Mesendoderm (in vitro differentiated cells): ENCODE measurements at regions not wholly inside any gene's neighbourhood (a gene's known extent, or its start where the extent isn't known, plus 50 kb on each side); places are given as distances from the start of the nearest gene placed in this dataset.

Experiments
- DNase-seq: peaks from one replicate; pipeline ENCODE4 v3.0.0; 2013
- H2AK5ac ChIP-seq: 2 replicates; pipeline ENCODE4 v1.6.1; 2013; ENCODE audit warnings: low read length, inconsistent platforms
- H2BK120ac ChIP-seq: 2 replicates; pipeline ENCODE4 v1.6.1; 2013; ENCODE audit warnings: low read depth, mild to moderate bottlenecking, low read length, moderate library complexity, mixed read lengths
- H2BK15ac ChIP-seq: replicated peaks from 2 replicates; pipeline ENCODE4 v1.6.1; 2013; ENCODE audit warnings: low read depth, mild to moderate bottlenecking, moderate library complexity
- H2BK5ac ChIP-seq: 2 replicates; pipeline ENCODE4 v1.6.1; 2013; ENCODE audit warnings: low read length, inconsistent platforms
- H3K18ac ChIP-seq: 2 replicates; pipeline ENCODE4 v1.6.1; 2013; ENCODE audit warnings: mild to moderate bottlenecking, low read length, mixed read lengths
- H3K23ac ChIP-seq: one replicate; pipeline ENCODE4 v1.6.1; 2013; ENCODE audit warnings: low read length
- H3K27ac ChIP-seq: 2 replicates; pipeline ENCODE4 v1.5.1; 2013; ENCODE audit warnings: low read depth, mild to moderate bottlenecking, inconsistent platforms, low read length, moderate library complexity
- H3K27me3 ChIP-seq: 2 replicates; pipeline ENCODE4 v1.6.1; 2013; ENCODE audit warnings: low read length, control low read depth, mild to moderate bottlenecking, inconsistent platforms; ENCODE audit not compliant: insufficient read depth, poor library complexity
- H3K36me3 ChIP-seq: 2 replicates; pipeline ENCODE4 v1.6.1; 2013; ENCODE audit warnings: low read length, inconsistent platforms; ENCODE audit not compliant: control insufficient read depth, insufficient read depth
- H3K4ac ChIP-seq: one replicate; pipeline ENCODE4 v1.6.1; 2013; ENCODE audit warnings: low read depth, mild to moderate bottlenecking, low read length, moderate library complexity
- H3K4me1 ChIP-seq: 2 replicates; pipeline ENCODE4 v1.6.1; 2013; ENCODE audit warnings: low read depth, low read length, inconsistent platforms; ENCODE audit not compliant: control insufficient read depth
- H3K4me2 ChIP-seq: 2 replicates; pipeline ENCODE4 v1.6.1; 2013; ENCODE audit warnings: low read length
- H3K4me3 ChIP-seq: 2 replicates; pipeline ENCODE4 v1.5.1; 2013; ENCODE audit warnings: mild to moderate bottlenecking, low read length
- H3K56ac ChIP-seq: one replicate; pipeline ENCODE4 v1.6.1; 2013; ENCODE audit warnings: low read length
- H3K79me1 ChIP-seq: 2 replicates; pipeline ENCODE4 v1.6.1; 2013; ENCODE audit warnings: low read length, inconsistent platforms
- H3K79me2 ChIP-seq: 2 replicates; pipeline ENCODE4 v1.6.1; 2013; ENCODE audit warnings: mild to moderate bottlenecking, low read length; ENCODE audit not compliant: control insufficient read depth, insufficient read depth
- H3K9ac ChIP-seq: 2 replicates; pipeline ENCODE4 v1.6.1; 2013; ENCODE audit warnings: low read length, inconsistent platforms
- H4K5ac ChIP-seq: one replicate; pipeline ENCODE4 v1.6.1; 2013; ENCODE audit warnings: low read length
- H4K8ac ChIP-seq: one replicate; pipeline ENCODE4 v1.6.1; 2013; ENCODE audit warnings: low read depth, mild to moderate bottlenecking, control low read depth, low read length, moderate library complexity
- WGBS: extraction: QIAGEN DNeasy Blood & Tissue Kit; methylation state at CpG from one replicate; pipeline ENCODE4 v1.1.7; 2013; ENCODE audit warnings: low lambda C conversion rate, missing lambda C conversion rate; ENCODE audit not compliant: insufficient coverage; ENCODE audit errors: extremely low coverage; 5-methylcytosine and 5-hydroxymethylcytosine counted together

DNA sequence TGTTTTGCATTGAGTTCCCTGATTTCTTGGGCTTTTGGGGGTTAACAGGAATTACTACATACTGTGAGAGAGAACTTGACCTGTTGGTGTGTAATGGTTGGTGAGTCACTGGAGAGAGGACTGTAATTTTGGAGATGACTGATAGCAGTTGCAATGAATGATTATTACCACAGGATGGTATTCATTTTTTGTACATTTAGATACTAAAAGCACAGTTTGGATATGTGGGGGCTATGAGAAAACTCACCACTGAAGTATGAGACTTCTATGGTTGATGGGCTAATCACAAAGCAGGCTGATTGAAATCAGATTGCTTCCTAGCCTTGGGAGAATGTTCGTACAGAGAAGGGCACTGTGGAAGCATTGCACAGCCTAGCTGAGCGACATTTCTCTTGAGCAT lies 1571.3 kb upstream of the PRMT6 start:
- no peak overlapping the region for H3K4me2 ChIP-seq
- no peak overlapping the region for H2AK5ac ChIP-seq
- no peak overlapping the region for H3K4ac ChIP-seq
- no peak overlapping the region for H2BK5ac ChIP-seq
- no peak overlapping the region for H2BK15ac ChIP-seq
- no peak for DNase-seq
- no peaks in the 10 kb centered on the region for H3K36me3 ChIP-seq
- H3K9ac ChIP-seq, result no peak overlapping the region
- no peak overlapping the region for H3K18ac ChIP-seq
- H3K23ac ChIP-seq, result no peak overlapping the region
- no peak overlapping the region for H4K8ac ChIP-seq
- H3K56ac ChIP-seq, result no peak overlapping the region
- H3K4me3 ChIP-seq, result no peak overlapping the region
- no peaks in the 10 kb centered on the region for H3K27me3 ChIP-seq
- H3K27ac ChIP-seq, result no peak overlapping the region
- no peaks in the 10 kb centered on the region for H3K4me1 ChIP-seq
- no CpG with 5 or more reads among the region's 2 CpGs for WGBS
- no peaks in the 10 kb centered on the region for H3K79me2 ChIP-seq
- H3K79me1 ChIP-seq, result no peaks in the 10 kb centered on the region
- H4K5ac ChIP-seq, result no peak overlapping the region
- H2BK120ac ChIP-seq, result no peak overlapping the region

GRCh38 chr1:105492921-105493320 lies 1563.6 kb upstream of the PRMT6 start:
- no peak overlapping the region for H3K4me3 ChIP-seq
- no peaks in the 10 kb centered on the region for H3K27me3 ChIP-seq
- no peak overlapping the region for H3K56ac ChIP-seq
- H3K79me2 ChIP-seq, result no peaks in the 10 kb centered on the region
- no peak overlapping the region for H2BK120ac ChIP-seq
- DNase-seq, result no peak
- no peak overlapping the region for H4K5ac ChIP-seq
- no CpG with 5 or more reads among the region's 4 CpGs for WGBS
- H3K9ac ChIP-seq, result no peak overlapping the region
- H3K23ac ChIP-seq, result no peak overlapping the region
- H4K8ac ChIP-seq, result no peak overlapping the region
- no peaks in the 10 kb centered on the region for H3K79me1 ChIP-seq
- H2BK15ac ChIP-seq, result no peak overlapping the region
- H2BK5ac ChIP-seq, result no peak overlapping the region
- no peak overlapping the region for H3K18ac ChIP-seq
- H3K4me2 ChIP-seq, result no peak overlapping the region
- no peak overlapping the region for H3K4ac ChIP-seq
- H2AK5ac ChIP-seq, result no peak overlapping the region
- H3K27ac ChIP-seq, result no peak overlapping the region
- H3K4me1 ChIP-seq, result no peaks in the 10 kb centered on the region
- no peaks in the 10 kb centered on the region for H3K36me3 ChIP-seq

GRCh38 chr1:105516068-105516467 lies 1540.4 kb upstream of the PRMT6 start:
- no peak overlapping the region for H3K56ac ChIP-seq
- no peak overlapping the region for H3K4me3 ChIP-seq
- no peak overlapping the region for H3K23ac ChIP-seq
- no peak overlapping the region for H3K9ac ChIP-seq
- no CpG with 5 or more reads among the region's 1 CpG for WGBS
- no peak overlapping the region for H2BK120ac ChIP-seq
- H3K4me1 ChIP-seq, result no peaks in the 10 kb centered on the region
- no peak for DNase-seq
- no peak overlapping the region for H3K27ac ChIP-seq
- H3K4me2 ChIP-seq, result no peak overlapping the region
- H2AK5ac ChIP-seq, result no peak overlapping the region
- no peak overlapping the region for H2BK15ac ChIP-seq
- H2BK5ac ChIP-seq, result no peak overlapping the region
- no peaks in the 10 kb centered on the region for H3K79me2 ChIP-seq
- no peaks in the 10 kb centered on the region for H3K27me3 ChIP-seq
- no peaks in the 10 kb centered on the region for H3K36me3 ChIP-seq
- H3K79me1 ChIP-seq, result no peaks in the 10 kb centered on the region
- no peak overlapping the region for H3K4ac ChIP-seq
- no peak overlapping the region for H4K8ac ChIP-seq
- H3K18ac ChIP-seq, result no peak overlapping the region
- no peak overlapping the region for H4K5ac ChIP-seq

DNA sequence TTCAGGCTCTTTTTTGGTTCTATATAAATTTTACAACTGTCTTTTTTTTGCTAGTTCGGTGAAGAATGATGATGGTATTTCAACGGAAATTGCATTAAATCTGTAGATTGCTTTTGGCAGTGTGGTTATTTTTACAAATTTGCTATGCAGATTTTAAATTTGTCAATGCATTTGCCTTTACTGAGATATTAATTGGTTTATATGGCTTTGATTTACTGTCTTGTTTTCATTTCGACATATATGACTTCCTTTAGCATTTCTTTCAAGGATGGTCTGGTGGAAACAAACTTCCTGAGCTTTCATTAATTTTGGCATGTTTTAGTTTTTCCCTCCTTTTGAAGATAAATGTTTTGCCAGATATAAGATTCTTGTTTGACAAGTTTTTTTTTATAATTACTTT lies 1522.5 kb upstream of the PRMT6 start:
- Histone ChIP-seq H3K9ac (no peak overlapping the region), H2BK120ac (no peak overlapping the region), H3K4ac (no peak overlapping the region), H2BK5ac (no peak overlapping the region), H3K27ac (no peak overlapping the region), H2AK5ac (no peak overlapping the region), H3K4me1 (no peaks in the 10 kb centered on the region), H3K79me1 (no peaks in the 10 kb centered on the region), H3K56ac (no peak overlapping the region), H4K8ac (no peak overlapping the region), H3K23ac (no peak overlapping the region), H3K4me2 (no peak overlapping the region), H2BK15ac (no peak overlapping the region), H3K4me3 (no peak overlapping the region), H3K27me3 (no peaks in the 10 kb centered on the region), H4K5ac (no peak overlapping the region), H3K79me2 (no peaks in the 10 kb centered on the region), H3K36me3 (no peaks in the 10 kb centered on the region), H3K18ac (no peak overlapping the region)
- WGBS, result no CpG with 5 or more reads among the region's 3 CpGs
- DNase-seq, result no peak

GRCh38 chr1:105544475-105544874 lies 1512.0 kb upstream of the PRMT6 start:
- Histone ChIP-seq H3K4me2 (no peak overlapping the region), H3K4ac (no peak overlapping the region), H2BK120ac (no peak overlapping the region), H3K79me1 (no peaks in the 10 kb centered on the region), H4K8ac (no peak overlapping the region), H3K56ac (no peak overlapping the region), H3K18ac (no peak overlapping the region), H2BK15ac (no peak overlapping the region), H3K27ac (no peak overlapping the region), H3K23ac (no peak overlapping the region), H2BK5ac (no peak overlapping the region), H3K27me3 (no peaks in the 10 kb centered on the region), H2AK5ac (no peak overlapping the region), H3K9ac (no peak overlapping the region), H3K79me2 (no peaks in the 10 kb centered on the region), H3K4me3 (no peak overlapping the region), H3K4me1 (no peaks in the 10 kb centered on the region), H3K36me3 (no peaks in the 10 kb centered on the region), H4K5ac (no peak overlapping the region)
- no peak for DNase-seq
- WGBS, result no CpG with 5 or more reads among the region's 1 CpG

DNA sequence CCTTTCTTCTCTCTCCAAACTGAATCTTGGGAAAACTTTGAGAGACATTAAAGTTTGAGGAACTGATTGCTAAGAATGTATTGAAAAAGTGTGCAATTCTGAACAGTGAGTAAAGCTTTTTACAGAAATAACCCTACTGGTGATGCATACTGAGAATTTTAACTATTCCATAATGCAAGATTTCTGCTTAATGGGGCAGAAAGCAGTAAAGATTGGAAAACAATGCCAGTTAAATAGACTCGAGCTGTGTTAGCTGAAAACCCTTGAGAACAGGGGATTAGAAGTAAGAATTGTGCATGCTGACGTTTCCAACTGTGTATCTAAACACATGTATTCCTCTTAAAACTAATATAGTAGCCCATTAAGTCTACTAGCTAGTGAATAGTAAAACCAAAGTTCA lies 1500.2 kb upstream of the PRMT6 start:
- H3K4ac ChIP-seq, result no peak overlapping the region
- H2BK120ac ChIP-seq, result no peak overlapping the region
- no peak overlapping the region for H4K5ac ChIP-seq
- no peak overlapping the region for H2AK5ac ChIP-seq
- H3K4me2 ChIP-seq, result no peak overlapping the region
- H2BK5ac ChIP-seq, result no peak overlapping the region
- no peak overlapping the region for H3K23ac ChIP-seq
- no peak overlapping the region for H3K27ac ChIP-seq
- H2BK15ac ChIP-seq, result no peak overlapping the region
- DNase-seq, result no peak
- H3K27me3 ChIP-seq, result no peaks in the 10 kb centered on the region
- H3K56ac ChIP-seq, result no peak overlapping the region
- no peak overlapping the region for H4K8ac ChIP-seq
- no peaks in the 10 kb centered on the region for H3K79me2 ChIP-seq
- H3K36me3 ChIP-seq, result no peaks in the 10 kb centered on the region
- WGBS, result no CpG with 5 or more reads among the region's 2 CpGs
- H3K79me1 ChIP-seq, result no peaks in the 10 kb centered on the region
- no peak overlapping the region for H3K18ac ChIP-seq
- no peak overlapping the region for H3K9ac ChIP-seq
- no peak overlapping the region for H3K4me3 ChIP-seq
- no peaks in the 10 kb centered on the region for H3K4me1 ChIP-seq
